RCC 7860 (cell line): ENCODE measurements at regions not wholly inside any gene's neighbourhood (a gene's known extent, or its start where the extent isn't known, plus 50 kb on each side); places are given as distances from the start of the nearest gene placed in this dataset.
"Not testable (repeated sequence)": the region's sequence is repeated elsewhere in the genome, so short reads cannot be mapped to it uniquely, and the experiment has no call there.

Experiments
- DNase-seq: peaks from one replicate; pipeline ENCODE4 v3.0.0-alpha.2; 2015; ENCODE audit warnings: low spot score
- FAIRE-seq: peaks from 2 replicates; lab custom pipeline; 2012; peaks lifted over from hg19 to GRCh38; lab: Jason Lieb, UNC

DNA sequence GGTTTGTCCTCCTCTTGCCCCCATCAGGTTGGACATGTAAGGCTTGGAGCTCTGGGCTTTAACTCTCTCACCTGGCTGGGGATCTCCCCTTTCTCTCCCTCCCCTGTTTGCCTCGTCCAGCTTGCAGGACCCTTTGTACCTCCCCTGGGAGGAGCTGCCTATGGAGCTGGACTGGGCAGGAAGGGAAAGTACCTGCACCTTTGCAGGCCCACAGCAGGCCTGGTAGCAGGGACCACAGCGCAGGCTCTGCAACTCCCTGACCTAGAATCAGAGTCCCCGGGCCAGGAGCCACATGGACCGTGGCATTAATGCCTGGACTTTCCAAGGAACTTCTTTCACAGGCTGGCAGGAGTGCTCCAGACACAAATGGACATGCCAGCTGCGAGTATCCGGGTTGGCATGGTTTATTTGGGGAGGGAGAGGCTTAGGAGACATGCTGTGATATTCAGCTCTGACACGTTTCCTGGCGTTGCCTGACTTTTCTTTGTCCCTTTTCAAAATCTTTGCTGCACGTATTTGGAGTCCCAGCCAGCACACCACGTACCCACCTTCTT lies 268.5 kb upstream of the EXOC2 start:
- DNase-seq: no peak
- FAIRE-seq: no peak

DNA sequence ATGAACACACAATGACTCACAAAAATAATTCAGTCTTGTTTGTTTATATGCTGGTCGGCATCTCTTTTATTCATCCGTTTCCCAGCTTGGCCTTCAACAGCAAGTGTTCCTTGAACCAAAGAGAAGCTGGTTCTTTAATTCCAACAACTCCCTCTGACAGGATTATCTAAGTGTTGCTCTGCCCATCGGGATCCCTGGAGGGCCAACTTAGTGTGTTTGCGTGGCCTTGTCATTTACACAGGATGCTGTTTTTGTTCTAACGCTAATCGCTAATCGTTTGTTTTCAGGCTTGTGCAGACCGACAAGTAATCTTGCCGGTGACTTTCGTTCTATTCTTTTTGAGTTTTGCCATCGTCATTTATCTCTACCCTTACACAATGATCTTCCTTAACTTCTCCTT lies 267.4 kb upstream of the EXOC2 start:
- DNase-seq (no peak), FAIRE-seq (no peak)

DNA sequence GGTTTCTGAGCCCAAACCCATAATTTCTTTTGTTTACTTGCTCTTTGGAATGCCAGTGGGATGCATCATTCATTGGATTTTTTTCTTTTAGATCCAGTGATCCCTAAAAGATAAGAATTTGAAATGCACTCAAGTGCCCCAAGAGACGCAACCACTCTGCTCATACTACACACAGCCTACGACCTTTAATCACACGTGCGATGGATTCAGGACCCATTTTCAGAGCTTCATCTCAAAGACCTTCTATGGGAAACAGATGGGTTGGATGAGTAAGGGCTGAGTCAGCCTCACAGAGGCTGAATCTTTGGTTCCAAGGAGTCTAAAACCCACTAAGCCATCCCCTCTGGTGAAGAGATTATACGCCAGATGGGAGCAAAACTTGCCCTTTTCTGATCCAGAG lies 265.5 kb upstream of the EXOC2 start:
- DNase-seq (peak; percentile 33), FAIRE-seq (peak; percentile 49)

GRCh38 chr6:951399-952181 lies 258.7 kb upstream of the EXOC2 start:
- DNase-seq: no peak

GRCh38 chr6:947235-947934 lies 254.4 kb upstream of the EXOC2 start:
- FAIRE-seq (no peak), DNase-seq (no peak)

More at GRCh38 chr6:951399-952181, 258.7 kb upstream of the EXOC2 start:
- no peak for FAIRE-seq

DNA sequence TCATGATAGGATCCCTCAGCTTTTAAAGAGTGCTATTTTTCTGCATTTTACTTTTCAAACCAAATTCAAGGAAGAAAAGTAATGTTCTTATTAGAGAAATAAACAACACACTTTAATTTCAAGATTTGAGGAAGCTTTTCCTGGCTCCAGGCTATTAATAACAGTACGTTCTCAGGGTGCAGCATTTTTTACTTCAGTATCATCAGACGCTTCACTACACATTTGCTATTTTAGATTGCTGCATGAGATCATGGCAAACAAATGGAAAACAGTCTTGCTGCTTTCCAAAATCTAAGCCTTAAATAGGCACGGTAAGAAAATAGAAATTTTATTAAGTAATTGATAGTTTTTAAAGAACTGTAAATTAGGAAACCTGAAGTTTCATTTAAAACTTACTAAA lies 253.6 kb upstream of the EXOC2 start:
- no peak for FAIRE-seq
- no peak for DNase-seq

GRCh38 chr6:939526-940252 lies 246.8 kb upstream of the EXOC2 start:
- FAIRE-seq (no peak), DNase-seq (no peak)

DNA sequence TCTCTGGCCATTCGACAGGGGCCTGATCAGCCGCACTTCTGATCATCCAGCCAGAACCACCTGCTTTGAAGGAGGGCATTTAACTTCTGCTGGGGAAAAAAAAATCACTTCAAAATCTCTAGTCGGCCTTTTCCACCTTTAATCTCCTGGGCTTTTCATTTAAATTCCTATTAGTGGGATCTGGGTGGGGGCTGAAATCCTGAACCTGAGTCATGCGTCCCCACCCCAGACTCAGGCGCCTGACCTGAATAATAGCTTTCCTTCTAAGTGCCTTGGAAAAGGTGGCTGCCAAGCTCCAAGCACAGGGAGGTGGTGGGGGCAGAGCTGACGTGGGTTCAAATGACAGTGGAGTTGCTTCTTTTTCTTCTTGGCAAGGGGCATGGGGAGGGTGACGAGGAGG lies 246.0 kb upstream of the EXOC2 start:
- FAIRE-seq (no peak), DNase-seq (no peak)

- no peak for FAIRE-seq
- no peak for DNase-seq
These were observed 245.4 kb upstream of the EXOC2 start for GRCh38 chr6:938271-938905.

DNA sequence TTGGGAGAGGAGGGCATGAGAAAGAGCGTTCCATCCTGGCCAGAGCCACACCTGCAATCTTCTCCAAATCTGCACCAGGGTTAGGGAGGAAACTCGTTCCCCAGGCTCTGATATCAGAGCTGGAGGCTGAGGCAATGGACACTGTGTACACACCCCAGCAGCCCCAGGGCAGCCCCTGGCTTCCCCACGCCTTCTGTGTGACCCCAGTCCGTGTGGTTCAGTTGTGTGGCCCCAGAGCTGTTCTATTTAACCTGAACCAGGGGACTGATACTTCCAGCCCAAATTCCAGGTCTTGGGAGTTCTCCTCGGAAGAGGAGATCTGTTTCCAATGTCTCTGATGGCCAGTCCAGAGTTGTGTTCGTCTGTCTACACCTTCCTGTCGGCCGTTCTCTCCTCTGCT lies 242.6 kb upstream of the EXOC2 start:
- FAIRE-seq (no peak), DNase-seq (no peak)

- no peak for FAIRE-seq
- DNase-seq: no peak
These were observed 241.7 kb upstream of the EXOC2 start for GRCh38 chr6:934686-935085.

GRCh38 chr6:931919-932318 lies 239.0 kb upstream of the EXOC2 start:
- DNase-seq, FAIRE-seq: not testable (repeated sequence)

DNA sequence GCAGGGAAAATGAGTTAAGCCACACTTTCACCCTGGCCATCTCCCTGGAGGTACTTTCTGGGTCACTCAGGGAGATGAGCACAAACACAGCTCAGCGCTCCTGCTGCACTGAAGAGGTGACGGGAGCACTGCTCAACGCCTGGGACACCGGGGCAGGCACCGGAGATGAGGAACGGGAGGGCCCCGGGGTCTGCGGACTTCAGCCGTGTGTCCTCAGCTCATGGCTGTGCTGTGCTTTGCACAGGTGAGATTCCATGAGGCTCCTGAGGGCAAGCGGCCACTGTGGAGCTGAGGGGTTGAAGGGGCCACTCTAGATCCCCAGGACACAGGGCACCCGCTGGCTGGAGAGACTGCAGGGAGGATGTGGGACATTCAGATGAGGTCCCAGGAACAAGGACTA lies 234.2 kb upstream of the EXOC2 start:
- FAIRE-seq (no peak), DNase-seq (no peak)

DNA sequence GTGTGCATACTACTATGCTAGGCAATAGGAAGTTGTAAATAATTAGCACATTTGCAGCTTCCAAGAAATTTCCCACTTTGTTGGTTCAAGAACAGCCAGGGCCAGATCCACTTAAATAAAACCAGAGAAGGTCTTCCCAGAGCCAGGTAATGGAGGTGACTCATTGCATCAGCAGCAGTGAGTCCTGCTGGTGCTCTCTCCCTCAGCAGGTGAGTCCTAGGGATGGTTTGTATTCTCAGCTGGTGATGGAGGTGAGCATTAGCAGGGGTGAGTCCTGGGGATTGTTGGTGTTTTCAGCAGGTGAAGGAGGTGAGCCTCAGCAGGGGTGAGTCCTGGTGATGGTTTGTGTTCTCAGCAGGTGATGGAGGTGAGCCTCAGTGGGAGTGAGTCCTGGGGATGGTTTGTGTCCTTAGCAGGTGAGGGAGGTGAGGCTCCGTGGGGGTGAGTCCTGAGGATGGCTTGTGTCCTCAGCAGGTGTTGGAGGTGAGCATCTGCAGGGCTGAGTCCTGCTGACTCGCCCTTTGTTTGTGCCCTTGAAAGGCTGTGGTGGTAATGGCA lies 232.8 kb upstream of the EXOC2 start:
- no peak for FAIRE-seq

DNA sequence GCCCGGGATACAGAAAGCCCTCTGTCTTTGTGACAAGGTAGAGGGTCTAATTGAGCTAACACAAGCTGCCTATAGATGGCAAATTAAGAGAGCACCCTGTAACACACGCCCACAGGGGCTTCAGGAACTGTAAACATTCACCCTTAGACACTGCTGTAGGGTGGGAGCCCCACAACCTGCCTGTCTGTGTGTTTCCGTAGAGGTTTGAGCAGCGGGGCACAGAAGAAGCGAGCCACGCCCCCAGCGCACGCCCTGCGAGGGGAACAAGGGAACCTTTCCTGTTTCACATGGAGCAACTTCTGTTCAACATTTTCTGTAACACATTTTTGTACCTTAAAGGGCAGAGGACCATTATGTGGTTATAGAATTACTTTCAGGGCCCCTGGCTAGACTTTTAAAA lies 231.7 kb upstream of the EXOC2 start:
- FAIRE-seq: no peak

More for the DNA sequence above, 232.8 kb upstream of the EXOC2 start:
- no peak for DNase-seq

GRCh38 chr6:921400-921799 lies 228.5 kb upstream of the EXOC2 start:
- FAIRE-seq (no peak), DNase-seq (no peak)

More for the DNA sequence above, 231.7 kb upstream of the EXOC2 start:
- no peak for DNase-seq

DNA sequence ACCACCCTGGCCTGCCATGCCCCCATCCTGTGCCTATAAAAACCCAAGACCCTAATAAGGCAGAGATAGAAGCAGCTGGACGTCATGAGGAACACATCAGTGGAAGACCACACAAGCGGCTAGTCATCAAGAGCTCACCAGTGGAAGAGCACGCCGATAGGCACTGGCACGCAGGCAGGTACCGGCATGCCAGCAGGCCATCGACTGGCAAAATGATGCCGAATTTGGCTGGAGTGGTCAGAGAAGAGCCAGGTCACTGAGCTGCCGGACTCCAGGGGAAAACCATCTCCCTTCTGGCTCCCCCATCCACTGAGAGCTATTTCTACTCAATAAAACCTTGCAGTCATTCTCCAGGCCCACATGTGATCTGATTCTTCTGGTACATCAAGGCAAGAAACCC lies 227.6 kb upstream of the EXOC2 start:
- FAIRE-seq (no peak), DNase-seq (no peak)

GRCh38 chr6:919500-919899 lies 226.6 kb upstream of the EXOC2 start:
- DNase-seq: no peak
- FAIRE-seq: no peak

DNA sequence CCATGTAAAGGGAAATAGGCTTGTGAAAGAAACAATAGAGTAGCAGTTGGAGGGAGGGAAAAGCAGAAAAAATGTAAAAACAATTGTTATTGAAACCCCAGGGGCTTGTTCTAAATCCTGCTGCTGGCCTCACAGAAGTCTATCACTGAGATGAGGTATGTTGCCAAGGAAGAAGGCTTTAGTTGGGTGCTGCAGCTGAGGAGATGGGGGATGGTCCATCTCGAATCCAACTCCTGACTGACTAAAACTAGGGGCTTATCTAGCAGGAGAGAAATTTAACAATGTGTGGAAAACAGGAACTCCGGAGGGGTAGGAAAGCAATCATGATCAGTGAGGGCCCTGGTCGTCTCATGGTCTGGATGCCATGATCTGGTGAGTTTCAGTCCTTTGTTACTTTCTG lies 225.0 kb upstream of the EXOC2 start:
- DNase-seq: no peak
- FAIRE-seq: no peak

DNA sequence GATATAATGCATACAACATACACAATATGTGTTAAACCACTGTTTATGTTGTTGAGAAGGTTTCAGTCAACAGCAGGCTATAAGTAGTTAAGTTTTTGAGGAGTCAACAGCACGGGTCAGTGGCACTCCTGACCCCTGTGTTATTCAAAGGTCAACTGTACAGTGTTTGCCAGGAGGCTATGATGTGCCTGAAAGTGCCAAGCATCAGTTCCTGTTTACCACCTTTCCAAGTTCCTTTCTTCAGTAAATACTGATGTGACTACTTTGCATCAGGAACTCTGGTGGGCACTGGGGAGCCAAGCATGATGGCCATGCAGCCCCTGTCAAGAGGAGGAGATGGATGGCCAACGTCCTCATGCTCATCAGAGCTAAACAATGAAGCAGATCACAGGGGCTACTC lies 224.4 kb upstream of the EXOC2 start:
- no peak for FAIRE-seq
- no peak for DNase-seq

GRCh38 chr6:916131-916530 lies 223.2 kb upstream of the EXOC2 start:
- FAIRE-seq (no peak), DNase-seq (no peak)
